ENCODE measurements at regions not wholly inside any gene's neighbourhood (a gene's known extent, or its start where the extent isn't known, plus 50 kb on each side); places are given as distances from the start of the nearest gene placed in this dataset.

- TF ChIP-seq POLR2A (IDR thresholded peaks at IDR 0.05) = no peak
- no peak for TF ChIP-seq CTCF (IDR thresholded peaks at IDR 0.05)
Observed at GRCh38 chr4:89468602-89469001, 161.0 kb upstream of the GPRIN3 start.
